ENCODE measurements at regions not wholly inside any gene's neighbourhood (a gene's known extent, or its start where the extent isn't known, plus 50 kb on each side); places are given as distances from the start of the nearest gene placed in this dataset.

DNA sequence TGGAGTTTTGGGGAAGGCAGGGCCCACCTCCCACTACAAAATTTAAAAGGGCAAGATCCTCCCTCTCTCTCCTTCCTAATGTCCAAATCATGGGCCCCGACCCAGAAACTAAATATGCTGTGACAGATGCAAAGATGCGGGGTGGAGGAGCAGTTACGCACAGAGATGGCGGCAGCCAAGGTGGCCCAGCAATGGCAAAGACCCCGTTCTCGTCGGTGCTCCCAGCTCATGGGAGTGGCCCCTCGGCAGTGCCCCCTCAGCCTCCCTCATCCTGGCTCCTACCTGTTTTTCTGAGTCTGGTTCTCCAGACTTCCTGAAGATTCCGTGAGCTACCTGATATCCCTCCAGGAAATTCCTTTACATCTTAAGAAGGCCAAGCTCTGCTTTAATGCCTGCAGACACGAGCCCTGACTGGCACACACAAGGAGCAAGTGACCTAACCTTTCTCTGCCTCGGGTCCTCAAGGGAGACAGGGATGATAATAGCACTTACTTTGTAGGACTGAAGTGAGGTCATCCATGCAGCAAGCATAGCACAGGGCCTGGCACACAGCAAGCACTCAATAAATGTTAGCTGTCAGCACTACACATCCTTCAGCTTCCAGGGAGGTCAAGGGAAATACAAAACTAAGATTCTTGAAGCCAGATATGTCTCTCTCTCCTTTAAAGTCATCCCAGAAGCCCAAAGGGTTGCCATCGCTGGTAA lies 103.5 kb downstream of the LSM3 start:
- no peaks in the 10 kb centered on the region for H3K79me2 ChIP-seq (ENCODE audit: control insufficient read depth, insufficient read depth, low read length, unreplicated experiment)
- H3K27me3 ChIP-seq (ENCODE audit: insufficient read depth, low read length), result 0 out of 2 replicates have a peak, but pooled peaks cover 5% of the 10 kb centered on the region
- H3K4me1 ChIP-seq (ENCODE audit: control insufficient read depth, insufficient read depth, low read length, unreplicated experiment), result no peaks in the 10 kb centered on the region
- no peaks in the 10 kb centered on the region for H3K36me3 ChIP-seq (ENCODE audit: insufficient read depth, low read length)
- H3K4me3 ChIP-seq (ENCODE audit: low read depth, low read length), result no peak overlapping the region
- H2AFZ ChIP-seq (ENCODE audit: low read length, unreplicated experiment), result no peak overlapping the region
- no peak overlapping the region for H3K27ac ChIP-seq (ENCODE audit: low read depth, low read length)

GRCh38 chr3:14282706-14283075 lies 104.1 kb downstream of the LSM3 start:
- Histone ChIP-seq H3K4me1 (ENCODE audit: control insufficient read depth, insufficient read depth, low read length, unreplicated experiment) (no peaks in the 10 kb centered on the region), H3K27me3 (ENCODE audit: insufficient read depth, low read length) (0 out of 2 replicates have a peak, but pooled peaks cover 5% of the 10 kb centered on the region), H3K36me3 (ENCODE audit: insufficient read depth, low read length) (no peaks in the 10 kb centered on the region), H3K79me2 (ENCODE audit: control insufficient read depth, insufficient read depth, low read length, unreplicated experiment) (no peaks in the 10 kb centered on the region), H3K27ac (ENCODE audit: low read depth, low read length) (no peak overlapping the region), H2AFZ (ENCODE audit: low read length, unreplicated experiment) (no peak overlapping the region), H3K4me3 (ENCODE audit: low read depth, low read length) (no peak overlapping the region)

- Histone ChIP-seq H2AFZ (ENCODE audit: low read length, unreplicated experiment) (no peak overlapping the region), H3K36me3 (ENCODE audit: insufficient read depth, low read length) (no peaks in the 10 kb centered on the region), H3K27me3 (ENCODE audit: insufficient read depth, low read length) (0 out of 2 replicates have a peak, but pooled peaks cover 5% of the 10 kb centered on the region), H3K4me3 (ENCODE audit: low read depth, low read length) (no peak overlapping the region), H3K4me1 (ENCODE audit: control insufficient read depth, insufficient read depth, low read length, unreplicated experiment) (no peaks in the 10 kb centered on the region), H3K79me2 (ENCODE audit: control insufficient read depth, insufficient read depth, low read length, unreplicated experiment) (no peaks in the 10 kb centered on the region), H3K27ac (ENCODE audit: low read depth, low read length) (no peak overlapping the region)
Measured at GRCh38 chr3:14283092-14283812, 104.6 kb downstream of the LSM3 start.

- Histone ChIP-seq H2AFZ (ENCODE audit: low read length, unreplicated experiment) (no peak overlapping the region), H3K27ac (ENCODE audit: low read depth, low read length) (no peak overlapping the region), H3K36me3 (ENCODE audit: insufficient read depth, low read length) (no peaks in the 10 kb centered on the region), H3K4me1 (ENCODE audit: control insufficient read depth, insufficient read depth, low read length, unreplicated experiment) (no peaks in the 10 kb centered on the region), H3K79me2 (ENCODE audit: control insufficient read depth, insufficient read depth, low read length, unreplicated experiment) (no peaks in the 10 kb centered on the region), H3K27me3 (ENCODE audit: insufficient read depth, low read length) (0 out of 2 replicates have a peak, but pooled peaks cover 5% of the 10 kb centered on the region), H3K4me3 (ENCODE audit: low read depth, low read length) (no peak overlapping the region)
Measured at GRCh38 chr3:14283813-14284438, 105.3 kb downstream of the LSM3 start.

- Histone ChIP-seq H3K36me3 (ENCODE audit: insufficient read depth, low read length) (no peaks in the 10 kb centered on the region), H3K4me1 (ENCODE audit: control insufficient read depth, insufficient read depth, low read length, unreplicated experiment) (peaks cover 2% of the 10 kb centered on the region), H2AFZ (ENCODE audit: low read length, unreplicated experiment) (no peak overlapping the region), H3K27me3 (ENCODE audit: insufficient read depth, low read length) (0 out of 2 replicates have a peak, but pooled peaks cover 5% of the 10 kb centered on the region), H3K79me2 (ENCODE audit: control insufficient read depth, insufficient read depth, low read length, unreplicated experiment) (no peaks in the 10 kb centered on the region), H3K4me3 (ENCODE audit: low read depth, low read length) (no peak overlapping the region), H3K27ac (ENCODE audit: low read depth, low read length) (no peak overlapping the region)
Measured at GRCh38 chr3:14284694-14285547, 106.3 kb downstream of the LSM3 start.

GRCh38 chr3:14285548-14285925 lies 106.9 kb downstream of the LSM3 start:
- peaks cover 10% of the 10 kb centered on the region for H3K27me3 ChIP-seq (ENCODE audit: insufficient read depth, low read length)
- H2AFZ ChIP-seq (ENCODE audit: low read length, unreplicated experiment), result no peak overlapping the region
- no peak overlapping the region for H3K27ac ChIP-seq (ENCODE audit: low read depth, low read length)

GRCh38 chr3:14286887-14287500 lies 108.4 kb downstream of the LSM3 start:
- no peak overlapping the region for H2AFZ ChIP-seq (ENCODE audit: low read length, unreplicated experiment)
- H3K36me3 ChIP-seq (ENCODE audit: insufficient read depth, low read length), result no peaks in the 10 kb centered on the region
- H3K4me1 ChIP-seq (ENCODE audit: control insufficient read depth, insufficient read depth, low read length, unreplicated experiment), result peaks cover 2% of the 10 kb centered on the region
- no peak overlapping the region for H3K27ac ChIP-seq (ENCODE audit: low read depth, low read length)
- no peak overlapping the region for H3K4me3 ChIP-seq (ENCODE audit: low read depth, low read length)
- H3K27me3 ChIP-seq (ENCODE audit: insufficient read depth, low read length), result peaks cover 18% of the 10 kb centered on the region
- H3K79me2 ChIP-seq (ENCODE audit: control insufficient read depth, insufficient read depth, low read length, unreplicated experiment), result no peaks in the 10 kb centered on the region

More at GRCh38 chr3:14285548-14285925, 106.9 kb downstream of the LSM3 start:
- peaks cover 2% of the 10 kb centered on the region for H3K4me1 ChIP-seq (ENCODE audit: control insufficient read depth, insufficient read depth, low read length, unreplicated experiment)
- no peaks in the 10 kb centered on the region for H3K36me3 ChIP-seq (ENCODE audit: insufficient read depth, low read length)
- no peaks in the 10 kb centered on the region for H3K79me2 ChIP-seq (ENCODE audit: control insufficient read depth, insufficient read depth, low read length, unreplicated experiment)
- H3K4me3 ChIP-seq (ENCODE audit: low read depth, low read length), result no peak overlapping the region

- H3K27ac ChIP-seq (ENCODE audit: low read depth, low read length), result no peak overlapping the region
- peaks cover 18% of the 10 kb centered on the region for H3K27me3 ChIP-seq (ENCODE audit: insufficient read depth, low read length)
- H2AFZ ChIP-seq (ENCODE audit: low read length, unreplicated experiment), result no peak overlapping the region
- no peaks in the 10 kb centered on the region for H3K36me3 ChIP-seq (ENCODE audit: insufficient read depth, low read length)
- peaks cover 2% of the 10 kb centered on the region for H3K4me1 ChIP-seq (ENCODE audit: control insufficient read depth, insufficient read depth, low read length, unreplicated experiment)
- no peaks in the 10 kb centered on the region for H3K79me2 ChIP-seq (ENCODE audit: control insufficient read depth, insufficient read depth, low read length, unreplicated experiment)
- no peak overlapping the region for H3K4me3 ChIP-seq (ENCODE audit: low read depth, low read length)
Measured at GRCh38 chr3:14288177-14288788, 109.7 kb downstream of the LSM3 start.

GRCh38 chr3:14288833-14289451 lies 110.3 kb downstream of the LSM3 start:
- peaks cover 2% of the 10 kb centered on the region for H3K4me1 ChIP-seq (ENCODE audit: control insufficient read depth, insufficient read depth, low read length, unreplicated experiment)
- no peak overlapping the region for H3K4me3 ChIP-seq (ENCODE audit: low read depth, low read length)
- no peaks in the 10 kb centered on the region for H3K36me3 ChIP-seq (ENCODE audit: insufficient read depth, low read length)
- no peak overlapping the region for H2AFZ ChIP-seq (ENCODE audit: low read length, unreplicated experiment)
- H3K27ac ChIP-seq (ENCODE audit: low read depth, low read length), result no peak overlapping the region
- peaks cover 18% of the 10 kb centered on the region for H3K27me3 ChIP-seq (ENCODE audit: insufficient read depth, low read length)
- no peaks in the 10 kb centered on the region for H3K79me2 ChIP-seq (ENCODE audit: control insufficient read depth, insufficient read depth, low read length, unreplicated experiment)
